GM23248 (cell line): ENCODE measurements at regions not wholly inside any gene's neighbourhood (a gene's known extent, or its start where the extent isn't known, plus 50 kb on each side); places are given as distances from the start of the nearest gene placed in this dataset.

Source experiments
- EZH2 ChIP-seq: fragments of 200-600 bp; sonication (generic); IDR thresholded peaks from 2 replicates; pipeline ENCODE4 v1.6.1; 2018; ENCODE audit warnings: antibody characterized with exemption, mild to moderate bottlenecking; ENCODE audit not compliant: insufficient read depth, poor library complexity, severe bottlenecking
- EZH2phosphoT487 ChIP-seq: fragments of 200-600 bp; sonication (generic); IDR thresholded peaks from 2 replicates; pipeline ENCODE4 v1.6.1; 2018; ENCODE audit warnings: antibody characterized with exemption, moderate library complexity, mild to moderate bottlenecking, low read depth; ENCODE audit not compliant: insufficient read depth

- TF ChIP-seq EZH2phosphoT487 (no peak), EZH2 (no peak)
Observed at GRCh38 chr18:22865354-22866116, 67.6 kb upstream of the RBBP8 start.
